GM12878 (cell line): ENCODE measurements at regions not wholly inside any gene's neighbourhood (a gene's known extent, or its start where the extent isn't known, plus 50 kb on each side); places are given as distances from the start of the nearest gene placed in this dataset.

Experiments used
- ATAC-seq: fragments of 200-7000 bp; cut with Tn5 transposase; 3 replicates; pipeline ENCODE4 v1.9.1; 2020; ENCODE audit warnings: mild to moderate bottlenecking, moderate library complexity
- BruUV-seq: library from RNA; stranded (reverse); fragments of 400-500 nt; replicated peaks from 2 replicates; lab custom pipeline; 2021; lab: Mats Ljungman, UMichigan
- CTCF ChIA-PET: fragments of 300-600 bp; sonication (Branson Sonifier 250); formaldehyde crosslinking; extraction: SDS; loops from one replicate; lab custom pipeline; 2021; ENCODE audit warnings: inconsistent platforms; lab: Yijun Ruan, JAX
- POLR2A ChIA-PET: fragments of 350-600 bp; formaldehyde crosslinking; extraction: SDS; loops from one replicate; lab custom pipeline; 2021; ENCODE audit warnings: inconsistent platforms; lab: Charles Lee
- RAD21 ChIA-PET: fragments of 300-600 bp; sonication (Branson Sonifier 250); formaldehyde crosslinking; loops from one replicate; lab custom pipeline; 2023; ENCODE audit warnings: antibody characterized with exemption; ENCODE audit not compliant: unreplicated experiment; lab: Charles Lee
- SMC1A ChIA-PET: fragments of 300-600 bp; sonication (Branson Sonifier 250); formaldehyde crosslinking; loops from one replicate; lab custom pipeline; 2023; ENCODE audit not compliant: unreplicated experiment, uncharacterized antibody; lab: Charles Lee
- DNase-seq: peaks from one replicate; pipeline ENCODE4 v3.0.0-alpha.2; 2011; ENCODE audit warnings: low read depth, low spot score
- FAIRE-seq: peaks from 3 replicates; lab custom pipeline; 2011; peaks lifted over from hg19 to GRCh38; lab: Jason Lieb, UNC
- H2AFZ ChIP-seq: 2 replicates; pipeline ENCODE4 v1.6.0; 2011; ENCODE audit warnings: low read depth, low read length, control low read depth; ENCODE audit not compliant: control insufficient read depth
- H3K27ac ChIP-seq: 2 replicates; pipeline ENCODE4 v1.5.1; 2011; ENCODE audit warnings: control low read depth; ENCODE audit not compliant: control insufficient read depth, insufficient read depth
- H3K27me3 ChIP-seq, 2 experiments: replicated peaks in 1 of 2; 2 replicates each; pipeline versions ENCODE4 v1.6.0 to v1.6.1; 2011; ENCODE audit warnings: low read length in 1 of 2; ENCODE audit not compliant: control insufficient read depth in 2 of 2, insufficient read depth in 2 of 2
- H3K36me3 ChIP-seq, 2 experiments: 2 replicates each; pipeline ENCODE4 v1.5.1; 2011; ENCODE audit warnings: low read length in 1 of 2; ENCODE audit not compliant: control insufficient read depth in 2 of 2, insufficient read depth in 2 of 2
- H3K4me1 ChIP-seq: 2 replicates; pipeline ENCODE4 v1.6.1; 2011; ENCODE audit warnings: mild to moderate bottlenecking, low read length, moderate library complexity, mixed read lengths; ENCODE audit not compliant: control insufficient read depth, insufficient read depth
- H3K4me2 ChIP-seq: 2 replicates; pipeline ENCODE4 v1.6.0; 2011; ENCODE audit warnings: control low read depth; ENCODE audit not compliant: control insufficient read depth, insufficient read depth
- H3K4me3 ChIP-seq: fragments of 200-600 bp; sonication (generic); 2 replicates; pipeline ENCODE4 v1.5.1; 2016
- H3K79me2 ChIP-seq: 2 replicates; pipeline ENCODE4 v1.6.0; 2011; ENCODE audit warnings: low read length; ENCODE audit not compliant: control insufficient read depth, insufficient read depth
- H3K9ac ChIP-seq: 2 replicates; pipeline ENCODE4 v1.8.0; 2011; ENCODE audit warnings: low read length, control low read depth, mixed read lengths; ENCODE audit not compliant: control insufficient read depth, insufficient read depth
- H3K9me3 ChIP-seq: replicated peaks from 3 replicates; pipeline ENCODE4 v1.5.1; 2011; ENCODE audit warnings: mild to moderate bottlenecking, low read length; ENCODE audit not compliant: control insufficient read depth, insufficient read depth
- H4K20me1 ChIP-seq: 2 replicates; pipeline ENCODE4 v1.6.0; 2011; ENCODE audit not compliant: control insufficient read depth, insufficient read depth
- GABPA ChIP-seq: IDR thresholded peaks from 2 replicates; pipeline ENCODE4 v1.6.1; 2014; ENCODE audit warnings: antibody characterized with exemption, low read depth, mild to moderate bottlenecking, inconsistent platforms
- NFIC ChIP-seq: IDR thresholded peaks from 2 replicates; pipeline ENCODE4 v1.6.1; 2012; ENCODE audit warnings: low read depth, mild to moderate bottlenecking, inconsistent platforms, low read length, moderate library complexity
- NFYA ChIP-seq: IDR thresholded peaks from 2 replicates; pipeline ENCODE4 v1.6.1; 2011; ENCODE audit warnings: low read depth, mild to moderate bottlenecking, low read length, improper control_type of control experiment, borderline replicate concordance
- RAD21 ChIP-seq: IDR thresholded peaks from 2 replicates; pipeline ENCODE4 v1.6.1; 2011; ENCODE audit warnings: mild to moderate bottlenecking, low read depth, low read length, moderate library complexity; ENCODE audit not compliant: insufficient read depth
- TARDBP ChIP-seq: IDR thresholded peaks from 2 replicates; pipeline ENCODE4 v1.6.1; 2016; ENCODE audit warnings: borderline replicate concordance
- WRNIP1 ChIP-seq: IDR thresholded peaks from 2 replicates; pipeline ENCODE4 v1.6.1; 2011; ENCODE audit warnings: low read depth, low read length, improper control_type of control experiment, borderline replicate concordance
- YBX1 ChIP-seq: fragments of 450-650 bp; IDR thresholded peaks from 2 replicates; pipeline ENCODE4 v1.6.1; 2016; ENCODE audit warnings: antibody characterized with exemption
- in situ Hi-C: fragments of 300-500 bp; cut with MboI; formaldehyde crosslinking; loops from 9 replicates; pipeline ENCODE4 v1.14.3; 2018; ENCODE audit warnings: mixed read lengths
- intact Hi-C: fragments of 100-400 bp; cut with micrococcal nuclease; formaldehyde crosslinking; loops from one replicate; pipeline ENCODE4 v1.14.2; 2022; ENCODE audit not compliant: unreplicated experiment
- TF ChIP-seq, protein P1 (sequence below): IDR thresholded peaks from 2 replicates; pipeline ENCODE4 v1.6.1; 2012; ENCODE audit warnings: low read length, inconsistent platforms
- TF ChIP-seq, protein P2 (sequence below), 3 experiments: IDR thresholded peaks in 2 of 3; conservative IDR thresholded peaks in 1 of 3; 2 replicates each; pipeline ENCODE4 v1.5.1; 2011; ENCODE audit warnings: low read depth in 3 of 3, low read length in 3 of 3, mild to moderate bottlenecking in 3 of 3, control low read depth in 2 of 3, moderate library complexity in 2 of 3, inconsistent platforms in 1 of 3, mixed read lengths in 1 of 3; ENCODE audit not compliant: control insufficient read depth in 2 of 3, insufficient read depth in 1 of 3; ENCODE audit errors: extremely low read depth in 1 of 3

DNA sequence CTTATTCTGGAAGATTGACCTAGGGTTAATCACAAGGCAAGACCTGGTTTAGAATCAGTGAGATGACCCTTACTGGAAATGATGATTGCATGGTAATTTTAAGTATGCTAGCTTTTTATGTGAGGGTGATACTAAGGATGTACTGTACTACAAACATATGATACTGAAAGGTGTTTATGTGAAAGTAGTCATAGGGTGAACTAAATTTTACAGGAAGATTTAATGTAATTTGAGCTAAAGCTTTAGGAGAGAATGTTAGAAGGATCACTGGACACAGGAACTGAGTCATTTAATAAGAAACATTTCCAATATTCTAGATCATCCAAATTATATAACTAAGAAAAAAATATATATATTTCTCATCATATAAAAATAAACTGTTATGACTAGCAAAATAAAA, 197.2 kb downstream of the COX7C start:
- H2AFZ ChIP-seq: no peak overlapping the region
- H3K9me3 ChIP-seq: no peaks in the 10 kb centered on the region
- ChIA-PET RAD21 (no interaction called here), POLR2A (no interaction called here), SMC1A (no interaction called here), CTCF (no interaction called here)
- no peak for ATAC-seq
- H3K27ac ChIP-seq: no peak overlapping the region
- no peaks in the 10 kb centered on the region; a peak in 1 of 4 replicates for H3K27me3 ChIP-seq
- no peak overlapping the region for H3K4me2 ChIP-seq
- DNase-seq: no peak
- no peak overlapping the region for H3K4me3 ChIP-seq
- no peak overlapping the region for H3K9ac ChIP-seq
- FAIRE-seq: no peak
- in situ Hi-C loops (no loop called here), intact Hi-C loops (no loop called here)
- H3K79me2 ChIP-seq: no peaks in the 10 kb centered on the region
- no TSS peak for BruUV-seq
- TF ChIP-seq RAD21 (no peak), WRNIP1 (no peak), NFYA (no peak), NFIC (no peak), TARDBP (no peak), YBX1 (no peak), GABPA (no peak)
- TF ChIP-seq, protein P1, sequence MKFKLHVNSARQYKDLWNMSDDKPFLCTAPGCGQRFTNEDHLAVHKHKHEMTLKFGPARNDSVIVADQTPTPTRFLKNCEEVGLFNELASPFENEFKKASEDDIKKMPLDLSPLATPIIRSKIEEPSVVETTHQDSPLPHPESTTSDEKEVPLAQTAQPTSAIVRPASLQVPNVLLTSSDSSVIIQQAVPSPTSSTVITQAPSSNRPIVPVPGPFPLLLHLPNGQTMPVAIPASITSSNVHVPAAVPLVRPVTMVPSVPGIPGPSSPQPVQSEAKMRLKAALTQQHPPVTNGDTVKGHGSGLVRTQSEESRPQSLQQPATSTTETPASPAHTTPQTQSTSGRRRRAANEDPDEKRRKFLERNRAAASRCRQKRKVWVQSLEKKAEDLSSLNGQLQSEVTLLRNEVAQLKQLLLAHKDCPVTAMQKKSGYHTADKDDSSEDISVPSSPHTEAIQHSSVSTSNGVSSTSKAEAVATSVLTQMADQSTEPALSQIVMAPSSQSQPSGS: no peak
- TF ChIP-seq, protein P2, sequence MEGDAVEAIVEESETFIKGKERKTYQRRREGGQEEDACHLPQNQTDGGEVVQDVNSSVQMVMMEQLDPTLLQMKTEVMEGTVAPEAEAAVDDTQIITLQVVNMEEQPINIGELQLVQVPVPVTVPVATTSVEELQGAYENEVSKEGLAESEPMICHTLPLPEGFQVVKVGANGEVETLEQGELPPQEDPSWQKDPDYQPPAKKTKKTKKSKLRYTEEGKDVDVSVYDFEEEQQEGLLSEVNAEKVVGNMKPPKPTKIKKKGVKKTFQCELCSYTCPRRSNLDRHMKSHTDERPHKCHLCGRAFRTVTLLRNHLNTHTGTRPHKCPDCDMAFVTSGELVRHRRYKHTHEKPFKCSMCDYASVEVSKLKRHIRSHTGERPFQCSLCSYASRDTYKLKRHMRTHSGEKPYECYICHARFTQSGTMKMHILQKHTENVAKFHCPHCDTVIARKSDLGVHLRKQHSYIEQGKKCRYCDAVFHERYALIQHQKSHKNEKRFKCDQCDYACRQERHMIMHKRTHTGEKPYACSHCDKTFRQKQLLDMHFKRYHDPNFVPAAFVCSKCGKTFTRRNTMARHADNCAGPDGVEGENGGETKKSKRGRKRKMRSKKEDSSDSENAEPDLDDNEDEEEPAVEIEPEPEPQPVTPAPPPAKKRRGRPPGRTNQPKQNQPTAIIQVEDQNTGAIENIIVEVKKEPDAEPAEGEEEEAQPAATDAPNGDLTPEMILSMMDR (IDR thresholded peaks at IDR 0.05 in 2 of 3, conservative IDR thresholded peaks at IDR 0.05 in 1 of 3; ENCODE audit: control insufficient read depth in 2 of 3, extremely low read depth in 1 of 3, insufficient read depth in 1 of 3, low read depth in 3 of 3, low read length in 3 of 3): no peak
- no peaks in the 10 kb centered on the region for H4K20me1 ChIP-seq
- no peaks in the 10 kb centered on the region for H3K4me1 ChIP-seq
- H3K36me3 ChIP-seq: no peaks in the 10 kb centered on the region
